RKO (cell line): ENCODE measurements at regions not wholly inside any gene's neighbourhood (a gene's known extent, or its start where the extent isn't known, plus 50 kb on each side); places are given as distances from the start of the nearest gene placed in this dataset.

ENCODE experiments used
- DNase-seq: peaks from one replicate; pipeline ENCODE4 v3.0.0-alpha.2; 2016; ENCODE audit warnings: low spot score

DNA sequence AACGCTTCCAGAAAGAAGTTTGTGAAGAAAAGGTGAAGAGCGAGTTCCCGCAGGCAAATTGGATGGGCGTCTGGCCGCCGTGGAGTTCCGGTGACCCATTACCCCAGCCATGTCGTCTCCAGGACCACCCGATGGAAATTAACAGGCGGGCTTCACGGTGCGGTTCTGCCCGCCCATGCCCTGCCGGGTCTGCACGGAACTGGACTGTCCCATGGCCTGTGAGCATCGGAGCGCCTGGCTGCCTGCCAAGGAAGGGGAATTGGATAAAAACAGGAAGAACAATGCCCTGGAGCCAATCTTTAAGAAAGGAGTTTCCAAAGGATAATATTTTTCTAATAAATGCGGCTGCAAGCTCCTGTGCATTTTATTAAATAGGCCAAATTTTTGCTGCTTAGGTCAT lies 319.8 kb upstream of the SLC7A11 start:
- DNase-seq: no peak

DNA sequence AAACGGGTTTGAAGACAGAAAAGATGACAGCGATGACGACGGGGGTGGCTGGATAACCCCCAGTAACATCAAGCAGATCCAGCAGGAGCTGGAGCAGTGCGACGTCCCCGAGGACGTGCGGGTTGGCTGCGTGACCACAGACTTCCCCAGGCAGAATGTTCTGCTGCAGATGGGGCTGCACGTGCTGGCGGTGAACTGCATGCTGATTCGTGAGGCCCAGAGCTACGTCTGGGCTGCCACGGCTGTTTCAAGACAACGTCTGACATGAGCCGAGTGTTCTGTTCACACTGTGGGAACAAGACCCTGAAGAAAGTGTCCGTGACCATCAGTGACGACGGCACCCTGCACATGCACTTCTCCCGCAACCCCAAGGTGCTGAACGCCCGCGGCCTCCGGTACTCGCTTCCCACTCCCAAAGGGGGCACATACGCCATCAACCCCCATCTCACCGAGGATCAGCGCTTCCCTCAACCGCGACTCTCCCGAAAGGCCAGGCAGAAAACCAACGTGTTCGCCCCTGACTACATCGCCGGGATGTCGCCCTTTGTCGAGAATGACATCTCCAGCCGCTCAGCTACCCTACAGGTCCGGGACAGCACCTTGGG lies 319.2 kb upstream of the SLC7A11 start:
- no peak for DNase-seq

DNA sequence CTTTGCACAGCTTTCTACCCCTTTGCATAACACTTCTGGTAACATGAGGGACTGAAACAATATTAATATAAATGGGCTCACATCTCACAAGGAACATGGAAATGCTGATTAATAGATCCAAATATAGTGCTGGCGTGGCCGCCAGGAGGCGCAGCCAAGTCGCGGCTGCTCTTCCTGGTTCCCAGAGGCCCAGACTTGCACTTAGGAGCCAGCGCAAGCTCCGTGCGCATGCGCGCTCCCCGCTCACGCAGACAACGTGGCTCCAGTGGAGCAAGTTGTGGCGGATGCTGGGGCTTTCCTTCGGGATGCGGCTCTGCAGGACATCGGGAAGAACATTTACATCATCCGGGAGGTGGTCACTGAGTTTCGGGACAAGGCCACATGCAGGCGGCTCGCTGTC lies 318.3 kb upstream of the SLC7A11 start:
- no peak for DNase-seq

DNA sequence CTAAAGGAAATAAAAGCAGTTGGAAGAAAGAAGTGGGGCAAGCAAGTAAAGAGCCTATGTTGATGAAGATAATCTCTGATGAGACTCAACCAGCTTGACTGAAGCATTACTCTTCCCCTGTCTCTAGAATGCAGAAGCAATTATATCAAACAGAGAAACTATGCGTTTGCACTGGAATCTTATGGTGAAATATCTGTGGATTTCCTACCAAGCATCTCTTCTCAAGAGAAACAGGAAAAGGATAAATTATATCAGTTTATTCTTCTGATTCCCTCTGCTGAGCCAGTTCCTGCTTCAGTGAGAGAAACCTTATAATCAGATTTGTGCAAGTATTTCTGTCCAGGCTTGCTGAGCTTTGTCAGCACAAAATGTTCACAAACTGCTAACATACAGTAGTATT lies 316.7 kb upstream of the SLC7A11 start:
- no peak for DNase-seq

DNA sequence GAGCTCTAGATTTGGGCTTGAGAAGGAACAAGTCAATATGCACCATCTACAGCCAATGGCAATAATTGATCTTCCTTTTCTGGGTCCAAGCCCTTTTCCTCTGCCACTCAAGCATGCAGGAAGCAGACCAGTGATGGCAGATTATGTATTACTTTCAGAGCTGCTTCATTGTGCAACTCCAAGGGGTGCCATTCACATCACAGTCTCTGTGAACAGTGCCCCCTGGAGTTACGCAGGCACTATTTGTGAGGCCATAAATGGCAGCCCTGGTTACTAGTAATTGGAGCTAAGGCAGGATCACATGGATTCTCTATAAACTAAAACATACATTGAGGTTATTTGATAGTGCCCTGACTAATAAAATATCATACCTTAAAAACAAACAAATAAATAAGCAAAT lies 313.4 kb upstream of the SLC7A11 start:
- DNase-seq: no peak

DNA sequence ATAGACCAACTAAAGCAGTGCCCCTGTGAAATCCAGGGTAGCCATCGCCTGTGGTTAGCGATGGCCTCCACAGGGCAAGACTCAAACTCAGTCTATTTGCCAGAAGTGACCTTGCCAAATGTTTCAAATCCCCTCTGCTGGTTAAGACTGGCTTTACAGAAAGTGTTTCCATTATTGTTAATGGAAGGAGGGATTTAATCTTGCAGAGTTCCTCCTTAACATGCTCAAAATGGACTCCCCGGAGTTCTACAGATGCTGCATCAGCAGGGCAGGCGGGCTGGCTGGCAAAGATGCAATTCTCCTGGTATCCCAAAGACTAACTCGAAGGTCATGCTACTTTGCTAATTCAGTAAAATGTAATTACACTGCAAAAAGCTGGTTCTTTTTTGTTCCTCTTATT lies 313.0 kb upstream of the SLC7A11 start:
- peak; percentile 11 for DNase-seq

DNA sequence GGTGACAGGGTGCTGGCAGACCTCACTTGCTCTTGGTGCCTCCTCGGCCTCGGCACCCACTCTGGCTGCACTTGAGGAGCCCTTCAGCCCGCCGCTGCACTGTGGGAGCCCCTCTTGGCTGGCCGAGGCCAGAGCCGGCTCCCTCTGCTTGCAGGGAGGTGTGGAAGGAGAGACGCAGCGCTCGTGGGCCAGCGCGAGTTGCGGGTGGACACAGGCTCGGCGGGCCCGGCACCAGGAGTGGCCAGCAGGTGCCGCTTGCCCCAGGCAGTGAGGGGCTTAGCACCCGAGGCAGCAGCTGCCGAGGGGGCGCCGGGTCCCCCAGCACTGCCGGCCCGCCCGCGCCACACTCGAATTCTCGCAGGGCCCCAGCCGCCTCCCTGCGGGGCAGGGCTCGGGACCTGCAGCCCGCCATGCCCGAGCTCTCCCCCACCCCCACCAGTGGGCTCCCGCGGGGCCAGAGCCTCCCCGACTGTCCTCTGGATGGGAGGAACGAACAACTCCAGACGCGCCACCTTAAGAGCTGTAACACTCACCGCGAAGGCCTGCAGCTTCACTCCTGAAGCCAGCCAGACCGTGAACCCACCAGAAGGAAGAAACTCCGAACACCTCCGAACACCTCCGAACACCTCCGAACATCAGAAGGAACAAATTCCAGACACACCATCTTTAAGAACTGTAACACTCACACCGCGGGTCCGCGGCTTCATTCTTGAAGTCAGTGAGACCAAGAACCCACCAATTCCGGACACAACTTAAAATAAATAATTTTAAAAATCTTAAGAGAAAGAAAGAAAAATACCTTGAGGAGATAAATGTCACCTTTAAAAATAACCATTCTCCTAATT lies 311.1 kb upstream of the SLC7A11 start:
- DNase-seq: no peak

DNA sequence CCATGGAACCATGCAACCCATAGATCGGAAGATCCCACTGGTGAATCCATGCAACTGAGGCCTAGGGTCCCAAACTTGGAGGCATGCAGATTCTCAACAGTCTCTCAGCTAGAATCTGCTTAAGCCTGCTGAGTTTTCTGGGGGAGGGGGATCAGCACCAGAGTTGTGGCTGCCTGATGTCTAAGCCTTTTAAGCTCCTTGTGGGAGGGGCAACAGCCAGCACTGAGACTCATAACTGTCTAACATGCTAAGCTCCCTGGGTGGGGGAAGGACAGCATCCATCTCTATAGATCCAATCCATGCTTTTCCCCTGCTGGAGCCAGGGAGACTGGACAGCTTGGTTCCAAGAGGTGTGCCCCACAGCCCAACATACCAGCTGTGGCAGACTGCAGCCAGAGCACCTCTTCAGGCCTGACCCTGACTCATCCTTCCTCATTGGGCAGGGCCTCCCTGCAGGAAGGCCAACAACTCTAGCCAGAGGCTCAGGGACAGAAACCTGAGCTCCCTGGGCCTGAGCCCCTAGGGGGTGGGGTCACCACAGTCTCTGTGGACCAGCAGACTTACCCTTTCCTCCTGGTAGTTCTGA lies 300.1 kb upstream of the SLC7A11 start:
- DNase-seq: no peak

DNA sequence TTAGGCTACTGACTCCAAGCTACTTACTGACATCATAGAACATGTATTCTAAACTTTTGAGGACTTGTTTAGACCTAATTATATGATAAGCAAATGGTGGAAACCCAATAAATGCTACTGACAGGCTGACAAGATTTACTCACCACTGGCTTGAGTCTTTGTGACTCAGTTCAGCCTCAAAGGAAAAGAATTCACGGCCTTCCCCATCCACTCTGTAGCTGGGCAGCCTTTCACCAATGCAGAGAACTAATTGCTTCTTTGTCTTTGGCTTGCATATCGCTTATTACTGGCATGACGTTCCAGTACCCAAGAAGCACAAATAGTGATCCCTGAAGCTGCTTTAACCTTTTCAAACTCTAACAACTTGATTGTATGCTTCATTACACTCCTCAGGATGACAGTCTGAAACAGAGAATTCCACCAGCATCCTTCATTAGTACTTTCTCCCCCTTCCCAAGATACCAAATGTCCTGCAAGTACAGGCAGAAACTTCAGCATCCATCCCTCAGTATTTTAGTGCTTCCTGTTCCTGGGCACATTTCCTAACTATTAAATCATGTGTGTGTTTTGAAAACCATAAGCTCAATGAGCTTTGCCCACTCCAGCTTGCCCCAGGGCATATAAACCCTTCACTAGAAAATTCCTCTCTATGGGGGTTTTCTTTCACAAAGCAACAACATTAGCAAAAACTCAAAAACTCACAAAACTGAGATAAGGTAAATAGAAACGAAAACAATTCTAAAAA lies 298.1 kb upstream of the SLC7A11 start:
- peak; percentile 1 for DNase-seq

DNA sequence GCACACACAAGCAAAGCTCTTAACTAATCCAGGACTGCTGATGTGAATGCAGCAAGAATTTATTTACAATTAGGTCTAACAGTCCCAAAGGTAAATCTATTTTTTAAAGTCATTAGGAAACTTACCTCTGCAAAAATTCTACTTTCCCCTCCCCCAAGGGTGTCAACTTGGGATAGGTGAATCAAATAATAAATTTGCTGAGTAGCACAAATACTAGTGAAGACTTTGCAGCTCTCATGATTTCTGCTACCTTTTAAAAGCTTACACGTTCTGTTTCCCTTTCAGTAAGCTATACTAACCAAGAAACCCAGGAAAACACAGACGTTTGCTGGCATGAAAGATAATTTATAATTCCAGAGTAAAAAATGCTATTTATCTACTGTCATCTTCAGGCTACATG lies 296.6 kb upstream of the SLC7A11 start:
- DNase-seq: no peak

DNA sequence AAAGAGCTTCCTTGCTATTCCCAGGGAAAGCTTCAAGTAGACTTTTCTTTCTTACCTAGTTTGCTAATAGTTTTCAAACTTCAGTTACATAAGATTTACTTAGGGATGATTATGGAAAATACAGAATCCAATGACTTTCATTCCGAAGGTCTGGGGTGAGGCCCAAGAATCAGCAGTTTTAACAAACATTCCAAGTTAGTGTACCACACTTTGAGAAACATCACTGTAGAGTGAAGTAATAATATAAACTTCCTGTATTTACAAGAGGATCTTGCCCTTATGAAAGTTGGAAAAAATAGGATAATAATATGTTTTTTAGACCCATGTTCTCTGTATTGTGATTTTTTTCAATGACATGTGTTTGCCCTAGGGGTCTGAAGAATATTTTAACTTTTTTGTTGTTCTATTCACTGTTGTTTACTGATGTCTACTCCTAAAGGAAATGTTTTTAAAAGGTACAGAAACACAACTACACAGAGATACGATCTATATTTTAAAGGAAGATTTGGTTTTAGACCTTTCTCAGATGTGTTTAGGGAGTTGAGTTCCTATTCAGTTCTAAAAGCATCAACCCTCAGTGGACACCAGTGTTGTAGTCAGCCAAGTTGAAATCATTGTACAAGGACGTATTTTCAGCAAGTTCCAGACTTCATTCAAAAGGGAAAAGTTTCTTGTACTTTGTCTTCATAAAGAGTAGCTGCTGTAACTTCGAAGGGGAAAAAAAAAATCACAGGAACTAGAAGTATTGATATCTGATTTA lies 295.8 kb upstream of the SLC7A11 start:
- DNase-seq: no peak

DNA sequence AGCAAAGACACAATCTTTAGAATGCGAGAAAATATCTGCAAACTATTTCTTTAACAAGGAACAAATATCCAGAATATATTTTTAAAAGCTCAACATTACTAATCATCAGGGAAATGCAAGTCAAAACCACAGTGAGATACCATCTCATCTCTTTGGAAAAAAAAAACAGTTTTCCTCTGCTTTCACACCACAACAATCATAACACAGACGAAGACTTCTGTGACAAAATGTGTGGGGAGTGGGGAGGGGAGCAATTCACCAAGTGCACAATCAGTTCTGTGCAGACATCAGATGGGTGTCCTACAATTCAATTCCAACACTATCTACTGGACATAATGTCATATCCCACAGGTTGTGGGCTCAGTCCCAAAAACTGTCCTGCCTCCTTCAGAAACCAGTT lies 293.2 kb upstream of the SLC7A11 start:
- no peak for DNase-seq

DNA sequence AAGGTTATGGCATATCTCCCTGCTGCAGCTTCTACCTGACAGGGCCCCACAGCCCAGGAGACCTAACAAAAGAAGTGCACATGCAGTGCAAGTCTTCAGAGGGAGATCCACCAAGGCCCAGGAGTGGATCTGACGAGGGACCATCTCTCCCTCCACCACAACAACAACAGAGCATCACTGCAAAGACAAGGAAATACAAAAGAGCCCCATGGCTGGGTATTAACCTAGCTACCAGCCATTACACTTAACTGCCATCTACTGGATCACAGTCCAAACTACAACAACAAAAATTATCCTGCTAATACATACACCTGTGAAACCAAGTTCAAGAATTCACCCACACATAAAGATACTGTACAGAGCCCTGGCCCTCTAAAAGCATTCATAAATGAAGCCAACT lies 280.2 kb upstream of the SLC7A11 start:
- peak; percentile 14 for DNase-seq

DNA sequence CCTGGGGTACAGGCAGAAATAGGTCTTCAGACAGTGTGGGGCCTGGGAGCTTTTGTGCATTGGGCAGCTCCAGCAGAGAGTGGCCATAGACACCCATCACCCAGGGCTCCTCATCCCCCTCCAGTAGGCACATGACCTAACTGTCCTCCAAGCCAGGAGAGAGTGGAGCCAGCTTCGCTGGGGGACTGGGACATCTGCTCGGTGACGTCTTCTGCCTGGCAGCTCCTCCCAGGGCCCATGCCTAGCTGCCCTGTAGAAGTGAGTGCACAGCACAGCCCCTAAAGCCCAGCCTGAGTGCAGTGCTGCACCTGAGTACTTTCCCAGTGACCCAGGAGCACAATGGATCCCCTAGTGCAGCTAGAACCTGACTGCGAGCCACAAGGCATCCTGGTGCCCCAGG lies 279.7 kb upstream of the SLC7A11 start:
- DNase-seq: no peak

DNA sequence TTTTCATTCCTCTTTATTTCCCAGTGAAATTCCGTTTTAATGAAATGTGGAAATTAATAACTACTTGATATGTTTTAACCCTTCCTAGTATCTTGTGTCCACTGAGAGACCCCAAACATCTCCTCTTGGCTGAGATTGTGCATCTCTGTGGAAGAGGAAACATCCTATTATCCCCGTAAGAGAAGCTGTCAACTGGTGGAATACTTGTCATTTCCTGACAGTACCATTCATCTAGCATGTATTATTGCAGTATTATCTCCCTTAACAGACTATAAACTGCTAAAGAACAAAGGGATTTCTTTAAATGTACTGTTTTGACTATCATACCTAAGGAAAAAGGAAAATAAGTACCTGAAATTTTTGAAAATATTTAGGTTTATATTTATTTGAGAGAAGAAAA lies 277.3 kb upstream of the SLC7A11 start:
- DNase-seq: no peak

DNA sequence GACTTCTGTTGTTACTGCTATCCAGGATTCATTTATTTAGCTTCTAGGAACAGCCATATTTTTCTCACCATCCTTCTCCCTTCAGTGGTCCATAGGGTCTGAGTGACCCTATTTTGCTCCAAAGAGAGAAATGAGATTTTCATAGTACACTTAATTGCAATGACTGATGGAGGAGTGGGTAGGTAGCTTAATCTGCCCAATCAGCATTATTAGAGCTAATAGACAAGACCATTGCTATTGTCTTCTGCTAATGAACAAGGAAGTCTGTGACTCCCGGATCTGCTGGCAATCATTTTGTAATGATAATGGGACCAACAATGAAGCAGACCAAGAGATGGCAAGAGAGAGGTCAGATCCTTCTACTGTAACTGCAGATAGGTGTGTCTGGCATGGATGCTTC lies 271.4 kb upstream of the SLC7A11 start:
- DNase-seq: no peak

DNA sequence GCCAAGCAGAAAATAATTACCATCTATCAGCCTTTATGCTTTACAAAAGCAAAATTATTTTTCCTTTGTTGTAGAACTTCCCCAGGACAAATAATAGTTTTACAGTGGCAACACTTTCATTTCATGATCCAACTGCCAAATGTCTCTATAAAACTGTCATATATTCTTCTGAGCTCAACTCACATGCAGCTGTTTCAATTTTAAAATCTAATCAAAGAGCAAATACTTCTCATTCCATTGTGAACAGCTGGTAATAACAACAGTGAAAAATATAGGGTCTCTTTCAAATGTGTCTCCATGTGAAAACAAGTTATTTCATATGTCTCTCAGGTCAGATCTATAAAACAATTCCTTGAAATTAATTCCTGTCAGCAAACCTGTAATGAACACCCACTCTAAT lies 270.6 kb upstream of the SLC7A11 start:
- DNase-seq: no peak

DNA sequence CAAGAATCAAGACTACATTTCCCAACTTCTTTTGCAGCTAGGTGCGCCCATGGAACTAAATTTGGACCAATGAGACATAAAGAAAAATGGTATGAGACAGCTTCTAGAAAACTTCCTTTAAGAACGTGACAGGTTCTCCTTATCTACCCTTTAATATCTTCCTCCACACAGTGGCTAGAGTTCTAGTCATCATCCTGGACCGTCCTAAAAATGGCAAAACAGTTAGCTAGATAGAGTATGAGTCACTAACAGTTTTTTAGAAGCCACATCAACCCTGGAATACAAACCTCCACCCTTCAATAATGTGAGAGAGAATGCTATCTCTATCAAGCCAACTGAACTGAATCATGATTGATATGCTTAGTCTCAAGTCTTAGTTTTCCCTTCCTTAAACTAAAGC lies 267.9 kb upstream of the SLC7A11 start:
- DNase-seq: no peak

DNA sequence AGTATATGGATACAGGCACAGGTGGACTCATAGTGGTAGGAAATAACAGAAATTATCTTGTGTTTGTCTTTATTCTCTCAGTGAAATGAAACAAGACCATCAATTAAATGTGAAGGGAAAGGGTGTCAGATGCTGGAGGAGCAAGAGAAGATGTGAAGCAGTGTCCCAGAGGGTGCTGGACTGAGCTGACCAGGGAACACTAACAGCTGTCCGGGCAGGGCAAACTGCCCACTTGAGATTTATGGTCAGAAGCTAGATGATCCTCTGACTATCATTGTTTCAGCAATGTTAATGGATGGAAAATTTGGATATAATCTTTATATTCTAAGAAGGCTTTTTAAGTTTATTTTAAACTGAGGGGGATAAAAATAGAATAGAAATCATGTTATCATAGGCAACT lies 267.2 kb upstream of the SLC7A11 start:
- no peak for DNase-seq

DNA sequence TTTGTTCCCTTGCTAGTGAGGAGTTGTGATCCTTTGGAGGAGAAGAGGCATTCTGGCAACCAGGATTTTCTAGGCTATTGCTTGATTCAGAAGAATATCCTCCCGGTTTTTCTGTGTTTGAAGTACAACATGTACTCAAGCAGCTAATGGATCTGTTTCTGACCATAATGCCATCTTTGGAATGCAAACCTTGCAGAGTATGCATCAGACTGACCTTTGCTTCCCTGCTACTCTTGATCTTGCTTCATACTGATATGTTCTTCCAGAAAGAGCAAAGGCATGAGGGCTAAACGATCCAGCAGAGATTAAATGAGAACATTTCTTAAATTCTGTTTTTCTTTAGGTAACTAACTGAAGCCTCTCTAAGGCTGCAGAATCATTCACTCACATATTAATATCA lies 265.4 kb upstream of the SLC7A11 start:
- DNase-seq: no peak

DNA sequence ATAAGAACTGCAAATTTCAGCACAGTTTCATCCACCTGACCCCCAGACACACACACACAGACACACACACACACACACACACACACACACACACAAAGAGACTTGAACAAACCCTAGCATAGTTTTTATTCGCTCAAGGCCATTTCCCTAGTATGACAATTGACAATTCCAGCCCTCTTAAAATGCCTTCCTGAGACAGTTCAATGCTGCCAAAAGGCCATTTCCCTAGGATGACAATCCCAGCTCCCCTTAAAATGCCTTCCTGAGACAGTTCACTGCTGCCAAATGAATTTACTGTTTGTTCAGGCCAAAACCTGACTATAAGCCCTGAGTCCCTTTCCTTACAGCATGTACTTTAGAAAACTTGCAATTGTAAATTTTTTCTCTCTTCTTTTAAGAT lies 259.5 kb upstream of the SLC7A11 start:
- no peak for DNase-seq

DNA sequence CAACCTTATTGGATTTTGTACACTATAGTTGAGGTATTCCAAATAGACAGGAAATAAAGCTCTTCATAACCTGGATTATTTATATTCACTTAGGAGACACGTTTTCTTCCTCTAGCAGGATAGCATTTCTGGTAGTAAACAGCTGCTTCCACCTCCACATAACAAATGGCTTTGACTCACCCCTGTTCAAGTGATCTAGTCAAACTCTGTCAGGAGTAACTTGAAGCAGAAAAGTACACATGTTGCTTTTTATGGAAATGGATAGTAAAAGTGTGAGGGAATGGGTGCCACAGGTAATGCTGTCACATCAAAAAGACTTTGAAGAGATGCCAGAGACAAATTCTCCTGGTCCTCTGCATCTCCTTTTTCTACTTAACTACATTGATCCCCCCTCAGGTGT lies 258.7 kb upstream of the SLC7A11 start:
- DNase-seq: no peak
